ENCODE measurements at regions not wholly inside any gene's neighbourhood (a gene's known extent, or its start where the extent isn't known, plus 50 kb on each side); places are given as distances from the start of the nearest gene placed in this dataset.

DNA sequence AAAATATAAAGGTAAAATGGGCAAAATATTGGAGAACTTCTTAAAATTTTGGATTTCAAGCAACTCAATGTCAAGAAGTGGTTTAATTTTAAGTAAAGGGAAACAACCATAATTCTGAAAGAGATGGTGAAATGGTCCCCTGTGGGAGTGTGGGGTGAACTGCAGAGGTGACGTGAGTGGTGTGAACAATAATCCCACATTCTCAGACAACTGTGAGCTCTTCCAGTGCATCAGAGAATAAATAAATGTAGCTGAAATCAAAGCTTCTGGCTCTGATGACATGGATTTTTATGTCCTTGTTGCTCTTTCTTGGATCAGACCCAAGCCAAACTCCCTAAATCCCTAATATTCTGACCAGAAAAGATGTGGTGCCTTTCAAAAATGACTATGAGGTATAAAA lies 672.7 kb downstream of the ZEB2 start:
- no peak for TF ChIP-seq PTBP1 (IDR thresholded peaks at IDR 0.05; ENCODE audit: low read depth, low read length)
- no peak for TF ChIP-seq ARID4B (CRISPR knock-in tag; IDR thresholded peaks at IDR 0.05)
- TF ChIP-seq MAX (CRISPR knock-in tag; IDR thresholded peaks at IDR 0.05): no peak
- no peak for TF ChIP-seq ZBTB1 (CRISPR knock-in tag; IDR thresholded peaks at IDR 0.05; ENCODE audit: borderline replicate concordance, low read depth)
- TF ChIP-seq CCAR2 (IDR thresholded peaks at IDR 0.05; ENCODE audit: low read depth, low read length): no peak
- TF ChIP-seq CHD2 (IDR thresholded peaks at IDR 0.05; ENCODE audit: low read depth, low read length): no peak
- TF ChIP-seq NRF1 (conservative IDR thresholded peaks at IDR 0.05 in 1 of 2, IDR thresholded peaks at IDR 0.05 in 1 of 2): no peak
